GM12892 (cell line): ENCODE measurements at regions not wholly inside any gene's neighbourhood (a gene's known extent, or its start where the extent isn't known, plus 50 kb on each side); places are given as distances from the start of the nearest gene placed in this dataset.

Experiments used
- POLR2A ChIP-seq: IDR thresholded peaks from 2 replicates; pipeline ENCODE4 v1.6.1; 2011; ENCODE audit warnings: low read depth, low read length, control low read depth
- POLR2AphosphoS5 ChIP-seq: IDR thresholded peaks from 2 replicates; pipeline ENCODE4 v1.6.1; 2011; ENCODE audit warnings: low read depth, low read length, control low read depth
- TAF1 ChIP-seq: IDR thresholded peaks from 2 replicates; pipeline ENCODE4 v1.6.1; 2011; ENCODE audit warnings: low read depth, mild to moderate bottlenecking, control low read depth, low read length, borderline replicate concordance

DNA sequence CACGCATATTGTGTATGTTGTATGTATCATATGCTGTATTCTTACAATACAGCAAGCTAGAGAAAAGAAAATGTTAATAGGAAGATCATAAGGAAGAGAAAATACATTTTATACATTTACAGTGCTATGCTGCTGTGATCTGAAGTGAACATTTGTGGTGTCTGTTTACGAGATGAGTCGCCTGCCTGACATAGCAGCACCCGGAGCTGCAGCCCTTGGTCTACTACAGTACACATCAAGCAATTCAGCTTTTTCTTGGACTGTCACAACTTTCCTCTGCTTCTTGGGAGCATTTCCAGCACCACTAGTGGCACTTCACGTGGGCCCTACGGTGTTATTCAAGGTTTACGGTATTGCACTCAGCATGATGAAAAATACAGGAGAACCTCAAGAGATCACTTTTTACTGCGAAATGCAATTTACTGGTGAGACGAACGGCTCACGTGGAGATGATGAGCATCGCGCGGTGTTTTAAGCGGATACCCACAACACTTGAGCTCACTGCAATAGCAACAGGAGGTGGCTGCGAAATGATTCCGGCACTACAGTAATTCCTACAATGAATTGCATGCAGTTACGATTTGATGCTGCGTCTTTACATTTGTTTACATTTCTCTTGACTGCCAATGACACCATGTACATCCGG lies 308.4 kb downstream of the FGF9 start:
- TF ChIP-seq POLR2AphosphoS5 (no peak), POLR2A (no peak), TAF1 (no peak)
